IPS-NIHi11 (cell line): ENCODE measurements at regions not wholly inside any gene's neighbourhood (a gene's known extent, or its start where the extent isn't known, plus 50 kb on each side); places are given as distances from the start of the nearest gene placed in this dataset.

Experiments
- DNase-seq: peaks from one replicate; pipeline ENCODE4 v3.0.0; 2012; ENCODE audit warnings: mixed read lengths, low spot score

GRCh38 chrX:45743906-45744625, 543.4 kb upstream of the DIPK2B start:
- DNase-seq, result no peak

GRCh38 chrX:45743081-45743533, 542.4 kb upstream of the DIPK2B start:
- peak; percentile 14 for DNase-seq

- DNase-seq, result no peak
Observed at GRCh38 chrX:45740291-45740690, 539.6 kb upstream of the DIPK2B start.

- no peak for DNase-seq
Observed at GRCh38 chrX:45735571-45735970, 534.9 kb upstream of the DIPK2B start.

- no peak for DNase-seq
Observed at GRCh38 chrX:45731448-45731847, 530.8 kb upstream of the DIPK2B start.

- no peak for DNase-seq
Observed at GRCh38 chrX:45727761-45728160, 527.1 kb upstream of the DIPK2B start.

GRCh38 chrX:45722471-45722870, 521.8 kb upstream of the DIPK2B start:
- DNase-seq, result no peak

GRCh38 chrX:45719751-45720501, 519.2 kb upstream of the DIPK2B start:
- no peak for DNase-seq

GRCh38 chrX:45718676-45719075, 518.0 kb upstream of the DIPK2B start:
- no peak for DNase-seq

GRCh38 chrX:45716750-45717149, 516.1 kb upstream of the DIPK2B start:
- no peak for DNase-seq

GRCh38 chrX:45715748-45716147, 515.1 kb upstream of the DIPK2B start:
- no peak for DNase-seq

- DNase-seq, result no peak
Observed at GRCh38 chrX:45714866-45715265, 514.2 kb upstream of the DIPK2B start.

GRCh38 chrX:45712067-45712466, 511.4 kb upstream of the DIPK2B start:
- DNase-seq, result no peak

- DNase-seq, result no peak
Observed at GRCh38 chrX:45711231-45711630, 510.6 kb upstream of the DIPK2B start.

GRCh38 chrX:45710081-45710801, 509.6 kb upstream of the DIPK2B start:
- DNase-seq, result no peak

GRCh38 chrX:45709381-45709780, 508.7 kb upstream of the DIPK2B start:
- DNase-seq, result no peak

- DNase-seq, result no peak
Observed at GRCh38 chrX:45699158-45699557, 498.5 kb upstream of the DIPK2B start.

- no peak for DNase-seq
Observed at GRCh38 chrX:45697591-45697990, 496.9 kb upstream of the DIPK2B start.

GRCh38 chrX:45696736-45697135, 496.1 kb upstream of the DIPK2B start:
- no peak for DNase-seq

GRCh38 chrX:45689971-45690370, 489.3 kb upstream of the DIPK2B start:
- DNase-seq, result no peak

GRCh38 chrX:45683914-45684313, 483.2 kb upstream of the DIPK2B start:
- no peak for DNase-seq

- no peak for DNase-seq
Observed at GRCh38 chrX:45681891-45682290, 481.2 kb upstream of the DIPK2B start.
